GM18507 (cell line): ENCODE measurements at regions not wholly inside any gene's neighbourhood (a gene's known extent, or its start where the extent isn't known, plus 50 kb on each side); places are given as distances from the start of the nearest gene placed in this dataset.

ENCODE experiments used
- DNase-seq: peaks from one replicate; pipeline ENCODE4 v3.0.0; 2011; ENCODE audit warnings: low read depth; ENCODE audit not compliant: insufficient read length; ENCODE audit errors: extremely low spot score
- FAIRE-seq: peaks from 2 replicates; lab custom pipeline; 2011; peaks lifted over from hg19 to GRCh38; lab: Jason Lieb, UNC

DNA sequence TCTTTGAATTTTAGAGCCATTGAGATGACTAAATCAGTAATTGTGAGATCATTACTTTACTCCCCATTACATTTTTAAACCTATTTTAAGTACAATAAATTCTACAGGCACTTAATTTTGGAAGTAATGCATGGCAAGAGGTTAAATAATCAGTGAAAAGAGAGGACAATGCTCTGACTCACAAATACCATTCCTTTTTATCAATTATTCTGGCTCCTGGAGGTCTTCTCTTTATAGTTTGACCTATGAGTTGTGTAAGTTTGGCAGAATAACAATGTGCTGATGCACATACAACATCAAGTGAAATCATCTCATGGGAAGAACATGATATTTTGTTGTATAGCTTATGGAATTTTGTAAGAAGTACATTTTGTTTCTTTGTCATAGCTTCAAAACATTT lies 166.7 kb downstream of the TMTC3 start:
- DNase-seq: no peak
- FAIRE-seq: no peak

DNA sequence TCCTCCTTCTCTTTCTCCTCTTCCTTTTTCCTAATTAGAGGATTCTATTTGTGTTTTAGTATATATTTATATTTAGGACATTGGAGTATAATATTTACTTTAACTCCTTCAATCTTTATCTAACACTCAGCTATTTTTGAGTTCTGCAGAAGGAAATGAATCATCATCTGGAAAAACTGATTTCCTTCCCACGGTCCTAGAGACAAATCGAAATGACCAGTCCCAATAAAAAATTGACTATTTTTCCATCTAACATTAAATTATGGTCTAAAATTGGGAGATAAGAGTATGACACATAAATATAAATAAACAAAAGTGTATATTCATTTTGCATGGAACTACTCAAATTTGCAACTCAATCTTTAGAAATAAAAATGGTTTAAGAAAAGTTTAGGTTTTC lies 167.4 kb downstream of the TMTC3 start:
- DNase-seq (no peak), FAIRE-seq (no peak)

DNA sequence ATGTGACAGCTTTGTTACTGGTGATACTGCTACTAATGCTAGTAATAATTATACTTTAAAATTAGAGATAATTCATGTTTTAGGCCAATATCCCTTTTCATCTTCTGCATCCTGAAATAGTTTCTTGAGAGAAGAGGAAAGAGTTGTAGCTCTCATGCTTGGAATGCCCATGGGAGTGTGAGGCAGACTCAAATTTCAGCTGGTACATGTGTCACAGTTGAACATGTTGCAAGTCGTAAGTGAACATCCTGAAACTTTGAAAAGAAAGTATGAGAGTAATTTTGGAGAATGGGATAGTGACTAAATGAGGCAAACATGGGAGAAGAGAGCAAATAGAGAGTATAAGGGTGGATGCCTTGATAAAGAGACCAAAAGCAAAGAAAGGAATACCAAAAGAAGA lies 168.0 kb downstream of the TMTC3 start:
- no peak for DNase-seq
- no peak for FAIRE-seq

DNA sequence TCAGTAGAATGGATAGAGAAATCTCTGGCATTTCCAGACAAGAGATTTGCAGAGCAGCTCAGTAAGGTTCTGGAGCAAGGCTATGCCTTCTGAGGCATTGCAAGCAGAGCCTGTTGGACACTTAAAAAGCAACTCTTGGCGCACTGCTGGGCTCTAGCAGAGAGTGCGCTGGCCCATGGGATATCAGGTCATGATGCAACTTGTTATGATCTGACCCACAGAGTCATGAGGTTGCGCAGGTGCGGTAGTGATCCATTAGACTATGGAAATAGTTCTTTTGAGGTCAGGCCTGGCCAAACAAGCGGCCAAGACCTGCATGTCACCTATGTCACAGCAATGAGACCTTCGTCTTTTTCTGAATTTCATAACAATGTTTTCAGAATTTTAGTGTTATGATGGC lies 168.6 kb downstream of the TMTC3 start:
- no peak for DNase-seq
- no peak for FAIRE-seq

DNA sequence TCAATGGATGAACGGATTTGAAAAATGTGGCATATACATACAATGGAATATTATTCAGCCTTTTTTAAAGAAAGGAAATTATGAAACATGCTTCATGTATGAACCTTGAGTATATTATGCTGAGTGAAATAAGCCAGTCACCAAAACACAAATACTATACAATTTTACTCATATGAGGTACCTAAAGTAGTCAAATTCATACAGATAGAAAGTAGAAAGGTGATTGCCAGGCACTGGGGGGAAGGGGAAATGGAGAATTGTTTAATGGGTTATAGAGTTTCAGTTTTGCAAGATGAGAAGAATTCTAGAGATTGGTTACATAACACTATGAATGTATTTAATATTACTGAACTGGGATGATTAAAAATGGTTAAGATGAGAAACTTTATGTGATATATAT lies 171.4 kb downstream of the TMTC3 start:
- no peak for FAIRE-seq
- no peak for DNase-seq

DNA sequence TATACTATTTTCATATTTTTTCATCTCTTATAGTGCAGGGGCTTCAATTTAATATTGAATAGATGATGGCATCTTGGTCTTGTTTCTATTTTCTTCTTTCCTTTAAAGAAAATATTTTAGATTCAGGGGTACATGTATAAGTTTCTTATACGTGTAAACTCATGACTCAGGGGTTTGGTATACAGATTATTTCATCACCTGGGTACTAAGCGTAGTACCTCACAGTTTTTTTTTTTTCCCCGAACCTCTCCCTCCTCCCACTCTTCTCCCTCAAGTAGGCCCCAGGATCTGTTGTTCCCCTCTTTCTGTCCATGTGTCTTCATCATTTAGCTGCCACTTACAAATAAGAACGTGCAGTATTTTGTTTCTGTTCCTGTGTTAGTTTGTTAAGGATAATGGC lies 172.6 kb downstream of the TMTC3 start:
- FAIRE-seq (no peak), DNase-seq (no peak)

DNA sequence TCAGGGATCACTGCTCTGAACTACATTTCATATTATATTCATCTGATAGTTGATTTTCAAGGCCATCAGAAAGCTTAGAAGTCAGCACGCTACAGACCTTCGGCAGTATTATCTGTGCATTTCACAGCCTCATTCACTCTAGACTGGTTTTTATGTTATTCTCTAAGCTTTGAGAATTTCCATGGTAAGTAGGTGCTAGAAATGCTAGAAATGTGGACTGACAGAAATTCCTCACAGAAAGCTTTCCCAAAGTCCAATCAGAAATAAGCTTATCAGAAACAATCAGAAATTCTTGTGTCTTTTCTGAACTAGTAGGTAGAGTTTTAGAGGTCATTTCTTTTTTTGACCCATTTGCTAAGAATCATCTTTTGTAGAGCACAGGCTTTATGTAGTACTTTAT lies 176.6 kb downstream of the TMTC3 start:
- FAIRE-seq: no peak
- no peak for DNase-seq

DNA sequence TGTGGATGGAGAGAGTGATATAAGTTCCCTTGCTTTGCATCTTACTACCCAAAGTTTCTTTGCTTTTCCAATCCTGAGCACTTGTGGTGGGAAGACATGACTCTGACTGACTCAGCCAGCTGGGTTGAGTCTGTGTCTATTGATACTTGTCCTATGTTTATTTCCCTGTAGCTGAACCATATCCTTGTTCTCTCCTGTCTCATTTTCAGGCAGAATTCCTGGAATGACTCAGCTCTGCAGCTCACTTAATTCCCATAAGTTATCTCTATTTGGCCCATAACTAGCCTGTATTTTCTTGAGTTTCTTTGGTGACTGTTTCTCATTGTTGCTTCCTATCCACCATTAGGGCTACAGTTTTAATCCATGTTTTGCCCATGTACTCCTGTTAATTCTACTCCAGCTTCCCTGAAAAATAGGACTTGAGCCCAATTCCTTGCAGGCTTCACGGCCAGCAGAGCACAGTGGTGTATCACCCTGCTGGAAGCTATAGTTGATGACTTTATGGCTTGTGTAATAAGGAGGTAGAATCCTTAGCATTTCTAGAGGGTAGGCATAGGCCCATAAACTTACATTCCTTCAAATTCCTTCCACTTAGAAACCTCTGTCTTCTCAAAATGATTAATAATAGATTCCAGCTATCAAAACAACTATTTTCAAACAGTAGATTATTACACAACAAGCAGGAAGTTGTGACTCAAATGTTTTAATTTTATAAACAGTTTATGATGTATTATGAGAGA lies 183.1 kb downstream of the TMTC3 start:
- DNase-seq (no peak), FAIRE-seq (no peak)

DNA sequence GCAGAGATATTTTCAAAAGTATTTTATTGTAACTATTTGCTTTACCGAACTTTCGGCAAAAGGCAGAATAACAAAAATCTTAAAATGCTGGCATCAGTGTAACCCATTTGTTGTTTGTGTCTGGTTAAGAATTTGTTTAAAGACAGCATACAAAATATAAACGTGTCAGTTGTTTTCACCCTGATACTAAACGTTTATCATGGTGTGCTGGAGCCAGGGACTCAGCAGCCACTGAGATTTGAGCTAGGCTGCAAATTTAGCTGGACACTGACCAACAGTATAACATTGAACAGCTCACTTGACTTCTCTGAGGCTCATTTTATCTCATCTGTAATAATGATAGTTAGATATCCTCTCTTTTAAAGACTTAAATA lies 183.7 kb downstream of the TMTC3 start:
- no peak for FAIRE-seq
- DNase-seq: no peak

DNA sequence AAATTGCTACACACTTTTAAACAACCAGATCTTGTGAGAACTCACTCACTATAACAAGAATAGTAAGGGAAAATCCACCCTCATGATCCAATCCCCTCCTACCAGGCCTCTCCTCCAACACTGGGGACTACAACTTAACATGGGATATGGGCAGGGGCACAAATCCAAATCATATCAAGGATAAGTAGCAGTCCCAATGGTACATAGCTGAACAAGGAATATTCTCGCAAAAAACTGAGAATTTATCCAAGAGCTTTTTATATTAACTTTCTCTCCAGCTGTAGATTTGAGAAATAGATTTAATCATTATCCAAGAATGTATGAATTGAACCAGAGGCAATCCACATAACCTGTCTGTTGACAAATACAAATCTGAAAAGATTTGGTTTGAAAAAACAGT lies 185.2 kb downstream of the TMTC3 start:
- FAIRE-seq (no peak), DNase-seq (no peak)

DNA sequence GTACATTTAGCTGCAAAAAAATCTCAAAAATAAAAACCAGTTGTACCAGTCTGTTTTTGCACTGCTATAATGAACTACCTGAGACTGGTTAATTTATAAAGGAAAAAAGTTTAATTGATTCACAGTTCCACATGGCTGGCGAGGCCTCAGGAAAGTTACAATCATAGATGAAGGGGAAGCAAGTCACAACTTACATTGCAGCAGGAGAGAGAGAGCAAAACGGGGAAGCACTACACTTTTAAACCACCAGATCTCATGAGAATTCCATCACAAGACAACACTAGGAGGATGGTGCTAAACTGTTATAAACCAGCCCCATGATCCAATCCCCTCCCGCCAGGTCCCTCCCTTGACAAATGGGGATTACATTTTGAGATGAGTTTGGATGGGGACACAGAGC lies 186.0 kb downstream of the TMTC3 start:
- no peak for FAIRE-seq
- no peak for DNase-seq

DNA sequence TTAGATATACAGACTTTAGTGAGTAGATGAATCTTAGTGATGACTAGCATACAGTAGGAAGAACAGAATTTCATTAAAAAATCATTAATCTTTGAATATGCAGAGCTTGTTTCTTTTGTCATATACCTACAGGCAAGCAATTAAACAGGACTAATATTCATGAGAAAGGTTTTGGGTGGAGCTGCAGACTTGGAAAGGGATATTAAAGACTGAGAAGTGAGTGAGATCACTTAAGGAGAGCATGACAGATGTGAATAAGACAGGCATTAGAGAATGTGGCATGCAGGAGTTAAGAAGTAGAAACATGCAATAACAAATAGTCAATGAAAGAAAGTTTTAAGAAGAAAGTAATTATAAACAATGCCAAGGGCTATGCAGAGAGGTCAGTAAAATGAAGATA lies 187.7 kb downstream of the TMTC3 start:
- DNase-seq: no peak
- no peak for FAIRE-seq

DNA sequence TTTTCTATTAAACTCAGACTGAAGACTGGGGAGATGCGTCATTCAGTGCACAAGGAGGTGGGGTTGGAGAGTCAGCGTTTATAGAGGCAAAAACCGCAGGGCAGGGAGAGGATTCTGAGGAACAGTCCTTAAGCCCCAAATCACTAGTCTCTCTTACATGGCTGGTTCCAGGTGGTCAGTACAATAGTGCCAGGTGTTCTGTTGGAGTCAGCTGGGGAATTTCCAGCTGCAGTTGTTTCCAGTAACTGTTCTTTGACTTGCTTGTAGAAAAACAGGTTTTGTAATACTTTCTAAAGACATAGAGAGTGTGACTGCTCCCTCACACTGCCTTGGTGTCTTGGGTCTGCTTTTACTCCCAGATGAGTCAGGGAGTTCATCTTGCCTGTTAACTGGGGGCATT lies 192.2 kb downstream of the TMTC3 start:
- no peak for DNase-seq

DNA sequence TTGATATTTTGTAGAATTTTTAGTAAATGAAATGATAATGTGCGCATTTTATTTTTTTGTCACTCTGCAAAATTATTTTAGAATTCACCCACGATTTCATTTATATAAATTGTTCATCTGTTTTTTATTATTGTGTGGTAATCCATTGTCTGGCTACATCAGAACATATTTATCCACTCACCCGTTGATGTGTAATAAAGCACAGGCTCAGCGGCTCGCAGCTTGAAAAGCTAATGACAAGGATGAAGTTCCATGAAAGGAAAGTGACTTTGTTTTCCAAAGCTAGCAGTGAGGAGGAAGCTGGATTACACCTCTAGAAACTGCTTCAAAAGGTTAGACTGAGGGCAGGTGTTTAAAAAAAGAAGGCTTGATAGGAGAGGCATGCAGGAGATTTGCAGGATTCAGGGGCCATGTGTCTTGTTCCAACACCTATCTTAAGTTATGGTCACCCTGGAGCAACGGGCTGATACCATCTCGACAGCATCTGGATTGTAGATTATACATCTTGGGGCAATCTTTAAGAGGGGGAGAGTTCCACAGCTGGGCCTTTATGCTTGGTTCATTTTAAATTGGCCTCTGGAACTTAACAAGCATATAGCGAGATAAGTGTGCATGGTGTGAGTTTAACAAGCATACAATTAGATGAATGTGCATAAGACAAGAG lies 194.1 kb downstream of the TMTC3 start:
- DNase-seq: no peak
- FAIRE-seq: no peak

More for the DNA sequence above, 192.2 kb downstream of the TMTC3 start:
- FAIRE-seq: no peak

DNA sequence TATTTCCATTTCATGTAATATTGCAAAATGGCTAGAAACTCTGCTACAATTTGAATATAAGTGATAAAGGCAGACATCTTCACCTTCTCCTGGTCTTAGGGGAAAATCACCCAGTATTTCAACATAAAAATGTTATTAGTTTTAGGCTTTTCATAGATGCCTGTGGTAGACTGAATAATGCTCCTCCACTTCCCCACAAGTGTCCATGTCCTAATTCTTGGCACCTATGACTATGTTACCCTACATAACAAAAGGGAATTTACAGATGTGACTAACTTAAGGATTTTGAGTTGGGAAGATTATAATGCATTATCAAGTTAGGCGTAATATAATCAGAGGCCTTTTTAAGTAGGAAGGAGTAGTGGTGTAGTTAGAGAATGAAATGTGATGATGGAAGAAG lies 196.4 kb downstream of the TMTC3 start:
- FAIRE-seq: no peak

DNA sequence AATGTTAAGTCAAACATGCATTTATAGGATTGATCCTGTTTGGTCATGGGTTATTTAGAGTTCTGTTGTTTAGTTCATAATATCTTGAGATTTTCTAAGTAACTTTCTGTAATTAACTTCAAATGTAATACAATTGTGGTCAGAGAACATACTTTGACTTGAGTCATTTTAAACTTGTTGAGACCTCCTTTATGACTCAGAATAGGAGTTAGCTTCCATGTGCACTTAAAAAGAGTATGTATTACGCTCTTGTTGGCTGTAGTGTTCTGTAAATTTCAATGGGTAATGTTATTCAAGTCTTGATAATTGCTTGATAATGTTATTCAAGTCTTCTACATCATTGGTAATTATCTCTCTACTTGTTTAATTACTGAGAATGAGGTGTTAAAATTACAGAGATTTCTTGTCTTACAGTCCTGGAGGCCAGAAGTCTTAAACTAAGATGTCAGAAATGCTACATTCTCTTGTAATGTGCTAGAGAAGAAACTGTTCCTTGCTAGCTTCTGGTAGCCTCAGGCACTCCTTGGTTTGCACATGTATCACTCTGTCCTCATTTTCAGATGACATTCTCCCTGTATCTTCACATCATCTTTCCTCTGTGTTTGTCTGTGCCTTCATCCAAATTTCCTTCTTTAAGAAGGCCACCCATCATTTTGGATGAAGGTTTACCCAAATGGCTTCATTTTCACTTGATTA lies 197.3 kb downstream of the TMTC3 start:
- FAIRE-seq: no peak

More for the DNA sequence above, 196.4 kb downstream of the TMTC3 start:
- DNase-seq: no peak

DNA sequence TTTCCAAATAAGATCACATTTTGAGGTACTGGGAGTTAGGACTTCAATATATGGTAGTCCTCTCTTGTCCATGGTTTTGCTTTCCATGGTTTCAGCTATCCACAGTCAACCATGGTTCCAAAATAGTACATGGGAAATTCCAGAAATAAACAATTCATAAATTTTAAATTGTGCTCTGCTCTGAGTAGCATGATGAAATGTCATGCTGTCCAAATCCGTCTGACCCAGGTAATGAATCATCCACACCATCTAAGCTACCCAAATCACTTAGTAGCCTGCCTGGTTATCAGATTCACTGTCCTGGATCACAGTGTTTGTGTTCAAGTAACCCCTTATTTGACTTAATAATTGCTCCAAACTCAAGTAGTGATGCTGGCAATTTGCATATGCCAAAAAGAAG lies 197.9 kb downstream of the TMTC3 start:
- FAIRE-seq (peak; percentile 9), DNase-seq (no peak)

More for the DNA sequence above, 197.3 kb downstream of the TMTC3 start:
- no peak for DNase-seq

DNA sequence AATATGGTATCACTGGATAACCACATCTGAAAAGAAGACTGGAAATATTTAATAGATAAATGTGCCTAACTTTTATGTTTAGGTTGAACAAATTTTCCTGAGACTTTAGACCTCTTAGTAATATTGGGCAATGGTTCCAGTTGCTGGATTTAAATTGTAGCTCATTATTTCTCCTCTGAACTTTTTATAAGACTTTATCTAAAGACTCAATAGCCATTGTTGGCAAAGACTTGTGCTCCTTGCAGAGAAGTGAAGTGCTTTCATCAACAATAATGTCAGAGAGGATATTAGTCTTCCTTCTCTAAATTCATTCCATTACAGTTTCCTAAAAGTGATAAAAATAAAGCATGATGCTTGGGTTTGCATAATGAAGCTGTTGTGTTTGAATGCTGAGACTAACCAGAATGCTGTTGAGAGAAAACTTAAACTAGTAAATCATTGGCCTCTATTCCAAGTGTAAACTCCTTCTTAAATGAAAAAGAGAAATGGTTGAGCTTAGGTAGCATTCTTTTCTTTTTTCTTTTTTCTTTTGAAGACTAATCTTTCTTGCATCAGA lies 200.2 kb downstream of the TMTC3 start:
- FAIRE-seq: no peak

DNA sequence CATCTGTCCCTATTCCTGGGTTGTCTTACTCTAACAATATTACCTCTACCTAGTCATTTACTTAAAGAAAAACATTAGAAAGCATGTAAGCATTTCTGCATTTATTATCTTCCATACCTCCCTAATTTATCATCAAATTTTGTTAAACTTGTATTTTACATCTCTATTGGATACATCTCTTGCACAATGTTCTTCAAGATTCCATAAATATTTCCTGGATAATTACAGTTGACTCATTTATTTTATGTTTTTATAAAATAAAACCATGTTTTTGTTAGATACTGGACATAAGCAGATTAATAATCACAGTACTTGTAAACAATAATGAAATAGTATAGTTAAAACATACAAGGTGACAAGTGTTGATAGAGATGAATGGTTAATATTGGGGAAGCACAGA lies 209.0 kb downstream of the TMTC3 start:
- FAIRE-seq: no peak
- DNase-seq: no peak

More for the DNA sequence above, 200.2 kb downstream of the TMTC3 start:
- no peak for DNase-seq

DNA sequence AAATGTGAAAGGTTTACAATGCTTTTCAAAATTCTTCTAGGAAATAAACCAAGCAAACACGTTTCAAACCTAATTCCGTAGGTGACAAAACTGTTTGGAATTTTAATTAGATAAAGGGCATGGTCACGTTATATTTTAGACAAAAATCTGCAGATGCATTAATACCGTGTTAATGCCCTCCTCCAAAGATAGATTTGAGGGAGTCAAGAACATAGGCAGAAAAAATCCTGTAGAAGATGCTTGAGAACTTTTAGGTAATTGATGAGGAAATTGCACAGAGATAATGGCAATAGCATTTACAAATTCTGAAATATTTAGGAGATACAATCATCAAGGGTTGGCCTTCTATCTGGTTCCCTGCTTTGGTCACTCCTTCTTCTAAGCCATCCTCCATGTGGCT lies 212.6 kb downstream of the TMTC3 start:
- no peak for DNase-seq
- no peak for FAIRE-seq

DNA sequence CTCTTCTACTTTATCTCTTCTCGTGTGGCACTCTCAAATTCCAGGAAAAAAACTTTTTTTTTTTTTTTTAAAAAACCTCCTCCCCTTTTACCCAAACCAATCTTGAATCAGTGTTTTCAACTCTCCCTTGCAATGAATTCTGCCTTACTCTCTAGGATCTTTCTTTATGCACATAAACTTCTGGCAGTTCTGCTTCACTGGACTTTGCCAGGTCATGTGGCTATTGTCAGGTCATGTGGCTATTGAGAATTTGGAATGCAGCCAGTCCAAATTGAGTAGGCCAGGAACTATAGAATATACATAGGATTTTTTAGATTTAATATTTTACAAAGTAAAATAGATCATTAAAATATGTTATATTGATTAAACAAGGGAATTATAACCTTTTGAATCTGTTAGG lies 218.2 kb downstream of the TMTC3 start:
- FAIRE-seq (no peak), DNase-seq (no peak)
